GM10266 (cell line): ENCODE measurements at regions not wholly inside any gene's neighbourhood (a gene's known extent, or its start where the extent isn't known, plus 50 kb on each side); places are given as distances from the start of the nearest gene placed in this dataset.
"Not testable (repeated sequence)": the region's sequence is repeated elsewhere in the genome, so short reads cannot be mapped to it uniquely, and the experiment has no call there.

Source experiments
- DNase-seq: peaks from one replicate; pipeline ENCODE4 v3.0.0; 2012; ENCODE audit errors: extremely low spot score
- TF ChIP-seq, protein P1 (sequence below): IDR thresholded peaks from 2 replicates; pipeline ENCODE4 v1.5.1; 2012; ENCODE audit warnings: mild to moderate bottlenecking, low read depth; ENCODE audit not compliant: control insufficient read depth, insufficient read depth; ENCODE audit errors: missing control alignments

DNA sequence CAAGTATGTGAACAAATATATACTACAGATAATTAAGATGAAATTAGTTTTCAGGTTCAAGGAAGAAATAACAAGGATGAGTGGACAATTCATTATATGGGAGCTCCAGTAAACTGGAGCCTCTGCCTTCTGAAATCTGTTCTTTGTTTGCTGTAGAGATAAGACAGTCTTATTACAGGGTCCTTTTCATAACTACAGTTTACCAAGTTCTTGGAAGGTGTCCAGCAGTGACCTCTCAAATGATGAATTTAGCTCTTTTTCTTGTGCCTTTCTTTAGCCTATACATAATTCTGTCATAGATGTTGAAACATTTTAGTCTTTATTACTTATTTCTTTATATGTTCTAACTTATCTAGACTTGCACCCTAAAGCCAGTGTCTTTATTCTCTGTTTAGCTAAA is 89.7 kb upstream of the GBE1 start:
- DNase-seq = no peak
- TF ChIP-seq, protein P1, sequence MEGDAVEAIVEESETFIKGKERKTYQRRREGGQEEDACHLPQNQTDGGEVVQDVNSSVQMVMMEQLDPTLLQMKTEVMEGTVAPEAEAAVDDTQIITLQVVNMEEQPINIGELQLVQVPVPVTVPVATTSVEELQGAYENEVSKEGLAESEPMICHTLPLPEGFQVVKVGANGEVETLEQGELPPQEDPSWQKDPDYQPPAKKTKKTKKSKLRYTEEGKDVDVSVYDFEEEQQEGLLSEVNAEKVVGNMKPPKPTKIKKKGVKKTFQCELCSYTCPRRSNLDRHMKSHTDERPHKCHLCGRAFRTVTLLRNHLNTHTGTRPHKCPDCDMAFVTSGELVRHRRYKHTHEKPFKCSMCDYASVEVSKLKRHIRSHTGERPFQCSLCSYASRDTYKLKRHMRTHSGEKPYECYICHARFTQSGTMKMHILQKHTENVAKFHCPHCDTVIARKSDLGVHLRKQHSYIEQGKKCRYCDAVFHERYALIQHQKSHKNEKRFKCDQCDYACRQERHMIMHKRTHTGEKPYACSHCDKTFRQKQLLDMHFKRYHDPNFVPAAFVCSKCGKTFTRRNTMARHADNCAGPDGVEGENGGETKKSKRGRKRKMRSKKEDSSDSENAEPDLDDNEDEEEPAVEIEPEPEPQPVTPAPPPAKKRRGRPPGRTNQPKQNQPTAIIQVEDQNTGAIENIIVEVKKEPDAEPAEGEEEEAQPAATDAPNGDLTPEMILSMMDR = no peak

DNA sequence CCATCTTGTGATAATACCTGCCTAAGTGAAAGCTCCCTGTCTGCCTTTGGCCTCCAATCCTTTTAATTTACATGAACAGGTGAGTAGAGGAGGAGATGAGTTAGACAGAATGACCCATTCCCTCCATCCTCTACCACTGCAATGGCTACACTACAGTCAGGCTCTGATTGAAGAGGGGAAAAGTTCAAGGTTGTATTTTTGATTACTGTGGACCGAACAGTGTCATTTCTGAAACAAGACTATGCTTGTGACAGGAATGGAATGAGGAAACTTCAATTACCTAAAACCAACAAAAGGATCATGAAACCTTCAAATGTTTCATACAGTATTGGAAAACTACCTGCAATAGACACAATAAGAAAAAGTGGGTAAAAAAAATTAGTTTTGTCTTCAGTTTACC is 85.5 kb upstream of the GBE1 start:
- no peak for DNase-seq
- TF ChIP-seq, protein P1 = no peak

DNA sequence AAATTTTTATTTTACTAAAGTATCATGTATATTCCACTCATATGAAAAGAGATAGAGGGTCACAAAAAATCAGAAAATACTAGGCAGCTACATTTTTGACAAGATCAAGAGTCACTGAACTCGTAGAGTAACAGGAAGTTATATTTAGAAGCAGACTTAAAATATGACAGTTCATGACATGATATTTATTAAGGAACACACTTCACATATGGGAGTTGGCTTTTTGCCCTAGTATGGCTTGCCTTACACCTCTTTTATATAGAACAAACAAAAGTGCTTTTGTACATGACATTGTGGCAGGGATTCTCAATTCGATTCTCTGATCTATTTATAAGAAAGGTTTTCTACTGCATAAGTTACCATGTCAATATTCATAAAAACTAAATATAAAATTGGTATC is 80.1 kb upstream of the GBE1 start:
- DNase-seq = no peak
- TF ChIP-seq, protein P1 = no peak

DNA sequence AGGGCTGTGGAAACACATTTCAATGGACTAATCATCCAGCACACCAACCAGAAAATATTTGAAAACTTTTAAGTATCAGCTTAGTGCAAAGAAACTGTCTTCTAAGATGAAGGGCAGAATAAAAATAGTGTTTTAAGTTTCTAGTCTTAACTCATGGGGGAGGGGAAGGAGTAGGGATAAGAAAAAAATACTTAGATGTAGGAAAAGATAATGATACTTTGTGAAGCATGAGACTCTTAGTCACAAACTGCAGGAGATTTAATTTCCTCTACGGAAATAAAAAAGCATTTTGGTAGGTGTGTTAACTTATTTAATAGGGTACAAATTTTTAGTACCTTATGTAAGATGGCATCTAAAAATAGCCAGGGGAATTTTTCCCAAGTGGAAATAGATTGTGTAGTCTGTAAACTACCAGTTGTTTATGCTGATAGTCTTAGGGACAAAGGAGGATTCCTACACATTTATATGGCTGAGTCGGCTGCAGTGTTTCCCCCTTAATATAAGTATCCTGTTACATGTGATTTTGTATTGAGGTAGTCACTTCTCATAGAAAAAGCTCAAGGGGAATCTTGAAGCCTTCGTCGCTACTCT is 78.2 kb upstream of the GBE1 start:
- TF ChIP-seq, protein P1 = no peak
- DNase-seq = no peak

DNA sequence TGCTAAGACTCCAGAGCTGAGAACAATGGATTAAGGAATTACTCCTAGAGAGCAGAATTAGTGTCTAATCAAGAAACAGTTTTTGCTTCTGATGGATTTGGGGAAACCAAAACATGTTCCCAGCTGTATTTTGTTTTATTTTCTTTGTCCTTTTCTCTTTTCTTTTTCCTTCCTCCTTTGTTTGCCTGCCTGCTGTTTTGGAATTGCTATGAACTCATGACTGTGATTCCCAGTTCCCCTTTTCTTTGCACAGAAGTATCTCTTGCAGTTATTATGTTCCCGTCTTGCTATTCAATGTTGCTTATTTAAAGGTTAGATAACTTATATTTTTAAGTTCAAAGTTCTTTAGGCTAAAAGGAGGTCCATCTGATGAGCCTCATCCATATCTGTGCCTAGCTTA is 77.0 kb upstream of the GBE1 start:
- TF ChIP-seq, protein P1 = no peak
- no peak for DNase-seq

DNA sequence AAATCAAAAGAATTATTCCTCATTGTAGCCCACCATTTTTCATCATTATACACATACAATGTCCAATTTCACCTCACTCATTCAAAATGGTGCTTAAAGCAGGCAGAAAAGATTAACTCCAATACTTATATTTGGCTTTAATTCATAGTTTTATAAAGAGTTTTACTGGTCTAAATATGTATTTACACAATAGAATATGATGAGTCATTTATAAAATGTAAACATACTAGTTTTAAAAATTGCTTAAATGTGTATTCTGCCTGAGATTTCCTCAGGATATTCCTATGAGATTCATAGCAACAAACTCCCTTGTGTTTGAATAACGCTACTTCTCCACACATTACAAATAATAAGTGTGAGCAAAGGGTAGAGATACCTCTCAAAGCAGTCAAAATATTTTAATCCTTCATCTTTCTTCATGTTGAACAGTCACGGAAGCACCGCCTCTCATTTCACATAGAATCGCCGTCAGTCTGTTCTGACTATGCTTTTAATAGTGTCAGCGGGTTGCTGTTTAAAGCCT is 75.7 kb upstream of the GBE1 start:
- TF ChIP-seq, protein P1 = no peak
- no peak for DNase-seq

DNA sequence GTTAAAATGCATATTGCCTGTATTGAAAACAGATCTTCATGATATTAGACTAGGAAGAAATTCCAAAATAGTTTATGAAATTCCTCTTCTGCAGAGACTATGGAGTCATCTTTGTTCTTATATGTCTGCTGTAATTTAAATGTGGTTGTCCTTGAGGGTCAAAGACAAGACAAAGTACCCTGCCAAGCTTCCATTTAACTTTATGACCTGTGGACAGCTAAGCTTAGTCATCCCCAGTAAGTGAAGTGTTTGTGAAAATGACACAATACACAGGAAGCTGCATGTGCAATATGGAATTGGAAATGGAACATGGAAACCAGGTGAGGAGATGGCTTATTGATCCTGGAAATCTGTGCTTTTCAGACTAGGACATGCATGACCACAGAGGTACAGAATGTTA is 68.5 kb upstream of the GBE1 start:
- TF ChIP-seq, protein P1 = no peak
- DNase-seq = no peak

DNA sequence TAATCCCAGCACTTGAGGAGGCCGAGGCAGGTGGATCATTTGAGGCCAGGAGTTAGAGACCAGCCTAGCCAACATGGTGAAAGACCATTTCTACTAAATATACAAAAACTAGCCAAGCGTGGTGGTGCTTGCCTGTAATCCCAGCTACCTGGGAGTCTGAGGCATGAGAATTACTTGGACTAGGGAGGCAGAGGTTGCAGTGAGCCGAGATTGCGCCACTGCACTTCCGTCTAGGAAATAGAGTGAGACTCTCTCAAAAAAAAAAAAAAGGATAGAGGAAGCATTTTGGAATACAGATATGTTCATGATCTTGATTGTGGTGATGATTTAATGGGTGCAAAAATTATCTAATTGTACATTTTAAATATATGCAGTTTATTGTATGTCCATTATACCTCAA is 67.8 kb upstream of the GBE1 start:
- not testable (repeated sequence) for DNase-seq
